ENCODE measurements at regions not wholly inside any gene's neighbourhood (a gene's known extent, or its start where the extent isn't known, plus 50 kb on each side); places are given as distances from the start of the nearest gene placed in this dataset.

GRCh38 chr5:19044931-19045695 is 942.9 kb downstream of the CDH18 start:
- Histone ChIP-seq H3K4me3 (no peak overlapping the region), H3K4me1 (ENCODE audit: insufficient read depth) (peaks cover 4% of the 10 kb centered on the region; the same call in 1 of the 2 replicates), H4K20me1 (replicated peaks; ENCODE audit: insufficient read depth) (no peaks in the 10 kb centered on the region), H3F3A (replicated peaks; ENCODE audit: low read depth) (no peaks in the 10 kb centered on the region), H3K9me2 (ENCODE audit: insufficient read depth) (peaks cover 7% of the 10 kb centered on the region), H3K36me3 (ENCODE audit: insufficient read depth) (no peaks in the 10 kb centered on the region; the same call in 1 of the 2 replicates), H3K27me3 (ENCODE audit: insufficient read depth) (no peaks in the 10 kb centered on the region), H3K79me2 (replicated peaks; ENCODE audit: insufficient read depth) (no peaks in the 10 kb centered on the region), H3K27ac (ENCODE audit: low read depth) (no peak overlapping the region), H3K4me2 (no peak overlapping the region), H2AFZ (peak overlapping the region; percentile 90)
- DNase-seq (ENCODE audit: low spot score) = no peak
- Mint-ChIP-seq H3K4me1 (peaks cover 6% of the 10 kb centered on the region), H3K4me3 (no peak overlapping the region), H3K27ac (no peak overlapping the region; the same call in 1 of the 2 replicates), H3K36me3 (ENCODE audit: low read depth) (0 out of 3 replicates have a peak, but pooled peaks cover 6% of the 10 kb centered on the region), H3K27me3 (ENCODE audit: insufficient read depth, low read depth, poor library complexity) (no peaks in the 10 kb centered on the region), H3K9me3 (no peaks in the 10 kb centered on the region; the same call in 2 of the 3 replicates)
- no peak for TF ChIP-seq NANOG (IDR thresholded peaks at IDR 0.05; ENCODE audit: borderline replicate concordance)
- no peak for TF ChIP-seq CTCF (conservative IDR thresholded peaks at IDR 0.05; ENCODE audit: low read depth in 2 of 2)
- TF ChIP-seq, protein P1, sequence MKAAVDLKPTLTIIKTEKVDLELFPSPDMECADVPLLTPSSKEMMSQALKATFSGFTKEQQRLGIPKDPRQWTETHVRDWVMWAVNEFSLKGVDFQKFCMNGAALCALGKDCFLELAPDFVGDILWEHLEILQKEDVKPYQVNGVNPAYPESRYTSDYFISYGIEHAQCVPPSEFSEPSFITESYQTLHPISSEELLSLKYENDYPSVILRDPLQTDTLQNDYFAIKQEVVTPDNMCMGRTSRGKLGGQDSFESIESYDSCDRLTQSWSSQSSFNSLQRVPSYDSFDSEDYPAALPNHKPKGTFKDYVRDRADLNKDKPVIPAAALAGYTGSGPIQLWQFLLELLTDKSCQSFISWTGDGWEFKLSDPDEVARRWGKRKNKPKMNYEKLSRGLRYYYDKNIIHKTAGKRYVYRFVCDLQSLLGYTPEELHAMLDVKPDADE (IDR thresholded peaks at IDR 0.05) = no peak
- TF ChIP-seq POLR2AphosphoS5 (IDR thresholded peaks at IDR 0.05; ENCODE audit: low read depth) = no peak
- TF ChIP-seq, protein P2, sequence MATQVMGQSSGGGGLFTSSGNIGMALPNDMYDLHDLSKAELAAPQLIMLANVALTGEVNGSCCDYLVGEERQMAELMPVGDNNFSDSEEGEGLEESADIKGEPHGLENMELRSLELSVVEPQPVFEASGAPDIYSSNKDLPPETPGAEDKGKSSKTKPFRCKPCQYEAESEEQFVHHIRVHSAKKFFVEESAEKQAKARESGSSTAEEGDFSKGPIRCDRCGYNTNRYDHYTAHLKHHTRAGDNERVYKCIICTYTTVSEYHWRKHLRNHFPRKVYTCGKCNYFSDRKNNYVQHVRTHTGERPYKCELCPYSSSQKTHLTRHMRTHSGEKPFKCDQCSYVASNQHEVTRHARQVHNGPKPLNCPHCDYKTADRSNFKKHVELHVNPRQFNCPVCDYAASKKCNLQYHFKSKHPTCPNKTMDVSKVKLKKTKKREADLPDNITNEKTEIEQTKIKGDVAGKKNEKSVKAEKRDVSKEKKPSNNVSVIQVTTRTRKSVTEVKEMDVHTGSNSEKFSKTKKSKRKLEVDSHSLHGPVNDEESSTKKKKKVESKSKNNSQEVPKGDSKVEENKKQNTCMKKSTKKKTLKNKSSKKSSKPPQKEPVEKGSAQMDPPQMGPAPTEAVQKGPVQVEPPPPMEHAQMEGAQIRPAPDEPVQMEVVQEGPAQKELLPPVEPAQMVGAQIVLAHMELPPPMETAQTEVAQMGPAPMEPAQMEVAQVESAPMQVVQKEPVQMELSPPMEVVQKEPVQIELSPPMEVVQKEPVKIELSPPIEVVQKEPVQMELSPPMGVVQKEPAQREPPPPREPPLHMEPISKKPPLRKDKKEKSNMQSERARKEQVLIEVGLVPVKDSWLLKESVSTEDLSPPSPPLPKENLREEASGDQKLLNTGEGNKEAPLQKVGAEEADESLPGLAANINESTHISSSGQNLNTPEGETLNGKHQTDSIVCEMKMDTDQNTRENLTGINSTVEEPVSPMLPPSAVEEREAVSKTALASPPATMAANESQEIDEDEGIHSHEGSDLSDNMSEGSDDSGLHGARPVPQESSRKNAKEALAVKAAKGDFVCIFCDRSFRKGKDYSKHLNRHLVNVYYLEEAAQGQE (IDR thresholded peaks at IDR 0.05; ENCODE audit: unreplicated experiment) = no peak
- TF ChIP-seq ZNF331 (CRISPR knock-in tag; IDR thresholded peaks at IDR 0.05; ENCODE audit: low read depth) = no peak
- TF ChIP-seq, protein P3, sequence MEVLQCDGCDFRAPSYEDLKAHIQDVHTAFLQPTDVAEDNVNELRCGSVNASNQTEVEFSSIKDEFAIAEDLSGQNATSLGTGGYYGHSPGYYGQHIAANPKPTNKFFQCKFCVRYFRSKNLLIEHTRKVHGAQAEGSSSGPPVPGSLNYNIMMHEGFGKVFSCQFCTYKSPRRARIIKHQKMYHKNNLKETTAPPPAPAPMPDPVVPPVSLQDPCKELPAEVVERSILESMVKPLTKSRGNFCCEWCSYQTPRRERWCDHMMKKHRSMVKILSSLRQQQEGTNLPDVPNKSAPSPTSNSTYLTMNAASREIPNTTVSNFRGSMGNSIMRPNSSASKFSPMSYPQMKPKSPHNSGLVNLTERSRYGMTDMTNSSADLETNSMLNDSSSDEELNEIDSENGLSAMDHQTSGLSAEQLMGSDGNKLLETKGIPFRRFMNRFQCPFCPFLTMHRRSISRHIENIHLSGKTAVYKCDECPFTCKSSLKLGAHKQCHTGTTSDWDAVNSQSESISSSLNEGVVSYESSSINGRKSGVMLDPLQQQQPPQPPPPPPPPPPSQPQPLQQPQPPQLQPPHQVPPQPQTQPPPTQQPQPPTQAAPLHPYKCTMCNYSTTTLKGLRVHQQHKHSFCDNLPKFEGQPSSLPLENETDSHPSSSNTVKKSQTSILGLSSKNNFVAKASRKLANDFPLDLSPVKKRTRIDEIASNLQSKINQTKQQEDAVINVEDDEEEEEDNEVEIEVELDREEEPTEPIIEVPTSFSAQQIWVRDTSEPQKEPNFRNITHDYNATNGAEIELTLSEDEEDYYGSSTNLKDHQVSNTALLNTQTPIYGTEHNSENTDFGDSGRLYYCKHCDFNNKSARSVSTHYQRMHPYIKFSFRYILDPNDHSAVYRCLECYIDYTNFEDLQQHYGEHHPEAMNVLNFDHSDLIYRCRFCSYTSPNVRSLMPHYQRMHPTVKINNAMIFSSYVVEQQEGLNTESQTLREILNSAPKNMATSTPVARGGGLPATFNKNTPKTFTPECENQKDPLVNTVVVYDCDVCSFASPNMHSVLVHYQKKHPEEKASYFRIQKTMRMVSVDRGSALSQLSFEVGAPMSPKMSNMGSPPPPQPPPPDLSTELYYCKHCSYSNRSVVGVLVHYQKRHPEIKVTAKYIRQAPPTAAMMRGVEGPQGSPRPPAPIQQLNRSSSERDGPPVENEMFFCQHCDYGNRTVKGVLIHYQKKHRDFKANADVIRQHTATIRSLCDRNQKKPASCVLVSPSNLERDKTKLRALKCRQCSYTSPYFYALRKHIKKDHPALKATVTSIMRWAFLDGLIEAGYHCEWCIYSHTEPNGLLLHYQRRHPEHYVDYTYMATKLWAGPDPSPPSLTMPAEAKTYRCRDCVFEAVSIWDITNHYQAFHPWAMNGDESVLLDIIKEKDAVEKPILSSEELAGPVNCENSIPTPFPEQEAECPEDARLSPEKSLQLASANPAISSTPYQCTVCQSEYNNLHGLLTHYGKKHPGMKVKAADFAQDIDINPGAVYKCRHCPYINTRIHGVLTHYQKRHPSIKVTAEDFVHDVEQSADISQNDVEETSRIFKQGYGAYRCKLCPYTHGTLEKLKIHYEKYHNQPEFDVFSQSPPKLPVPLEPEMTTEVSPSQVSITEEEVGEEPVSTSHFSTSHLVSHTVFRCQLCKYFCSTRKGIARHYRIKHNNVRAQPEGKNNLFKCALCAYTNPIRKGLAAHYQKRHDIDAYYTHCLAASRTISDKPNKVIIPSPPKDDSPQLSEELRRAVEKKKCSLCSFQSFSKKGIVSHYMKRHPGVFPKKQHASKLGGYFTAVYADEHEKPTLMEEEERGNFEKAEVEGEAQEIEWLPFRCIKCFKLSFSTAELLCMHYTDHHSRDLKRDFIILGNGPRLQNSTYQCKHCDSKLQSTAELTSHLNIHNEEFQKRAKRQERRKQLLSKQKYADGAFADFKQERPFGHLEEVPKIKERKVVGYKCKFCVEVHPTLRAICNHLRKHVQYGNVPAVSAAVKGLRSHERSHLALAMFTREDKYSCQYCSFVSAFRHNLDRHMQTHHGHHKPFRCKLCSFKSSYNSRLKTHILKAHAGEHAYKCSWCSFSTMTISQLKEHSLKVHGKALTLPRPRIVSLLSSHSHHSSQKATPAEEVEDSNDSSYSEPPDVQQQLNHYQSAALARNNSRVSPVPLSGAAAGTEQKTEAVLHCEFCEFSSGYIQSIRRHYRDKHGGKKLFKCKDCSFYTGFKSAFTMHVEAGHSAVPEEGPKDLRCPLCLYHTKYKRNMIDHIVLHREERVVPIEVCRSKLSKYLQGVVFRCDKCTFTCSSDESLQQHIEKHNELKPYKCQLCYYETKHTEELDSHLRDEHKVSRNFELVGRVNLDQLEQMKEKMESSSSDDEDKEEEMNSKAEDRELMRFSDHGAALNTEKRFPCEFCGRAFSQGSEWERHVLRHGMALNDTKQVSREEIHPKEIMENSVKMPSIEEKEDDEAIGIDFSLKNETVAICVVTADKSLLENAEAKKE (CRISPR knock-in tag; IDR thresholded peaks at IDR 0.05) = no peak
- TF ChIP-seq STAT1 (IDR thresholded peaks at IDR 0.05; ENCODE audit: unreplicated experiment) = no peak
- TF ChIP-seq JUNB (IDR thresholded peaks at IDR 0.05; ENCODE audit: unreplicated experiment) = no peak
- no peak for TF ChIP-seq ZNF114 (CRISPR knock-in tag; IDR thresholded peaks at IDR 0.05)
- no peak for TF ChIP-seq EZH2phosphoT487 (IDR thresholded peaks at IDR 0.05; ENCODE audit: unreplicated experiment)
- ATAC-seq = no peak; the same call in 1 of the 3 replicates
